HUES64 (cell line): ENCODE measurements at regions not wholly inside any gene's neighbourhood (a gene's known extent, or its start where the extent isn't known, plus 50 kb on each side); places are given as distances from the start of the nearest gene placed in this dataset.
A peak's percentile ranks its signal among the peaks of the same experiment; 100 is the strongest.

Experiments used
- H3K27ac ChIP-seq: 2 replicates; pipeline ENCODE4 v1.7.0; 2013; ENCODE audit warnings: low read depth, low read length, inconsistent platforms
- H3K27me3 ChIP-seq: 2 replicates; pipeline ENCODE4 v1.6.1; 2013; ENCODE audit warnings: mild to moderate bottlenecking, low read length; ENCODE audit not compliant: insufficient read depth
- H3K36me3 ChIP-seq: 2 replicates; pipeline ENCODE4 v1.6.1; 2013; ENCODE audit warnings: mild to moderate bottlenecking, low read length; ENCODE audit not compliant: insufficient read depth
- H3K4me1 ChIP-seq: 2 replicates; pipeline ENCODE4 v1.6.1; 2013; ENCODE audit warnings: mild to moderate bottlenecking, low read length, moderate library complexity; ENCODE audit not compliant: insufficient read depth
- H3K4me3 ChIP-seq: 2 replicates; pipeline ENCODE4 v1.5.1; 2013; ENCODE audit warnings: mild to moderate bottlenecking, low read length, moderate library complexity
- H3K9ac ChIP-seq: 2 replicates; pipeline ENCODE4 v1.6.1; 2013; ENCODE audit warnings: mild to moderate bottlenecking, low read depth, low read length
- H3K9me3 ChIP-seq: 2 replicates; pipeline ENCODE4 v1.6.1; 2013; ENCODE audit warnings: low read depth, low read length; ENCODE audit not compliant: insufficient read depth
- WGBS: fragments of 150-250, 120-280 bp; methylation state at CpG from one replicate; pipeline ENCODE4 v1.1.7; 2013; ENCODE audit warnings: missing lambda C conversion rate; 5-methylcytosine and 5-hydroxymethylcytosine counted together

- Histone ChIP-seq H3K27me3 (no peaks in the 10 kb centered on the region), H3K4me3 (no peak overlapping the region), H3K4me1 (peaks cover 31% of the 10 kb centered on the region), H3K36me3 (no peaks in the 10 kb centered on the region), H3K27ac (no peak overlapping the region; the same call in 1 of the 2 replicates), H3K9me3 (no peaks in the 10 kb centered on the region), H3K9ac (no peak overlapping the region)
- 67% methylated on average over 1 of the region's 1 CpG for WGBS
Observed at GRCh38 chr15:62913246-62913645, 129.3 kb upstream of the TPM1 start.

- Histone ChIP-seq H3K36me3 (no peaks in the 10 kb centered on the region), H3K9me3 (no peaks in the 10 kb centered on the region), H3K27ac (peak overlapping the region; percentile 59), H3K27me3 (no peaks in the 10 kb centered on the region), H3K9ac (no peak overlapping the region), H3K4me3 (peak overlapping the region; percentile 6; the same call in 1 of the 2 replicates), H3K4me1 (peaks cover 31% of the 10 kb centered on the region)
- 83% methylated on average over 7 of the region's 7 CpGs for WGBS
Observed at GRCh38 chr15:62914461-62915079, 128.0 kb upstream of the TPM1 start.

GRCh38 chr15:62920682-62921502 lies 121.7 kb upstream of the TPM1 start:
- 0 out of 2 replicates have a peak, but pooled peaks cover under 1% of the 10 kb centered on the region for H3K4me1 ChIP-seq
- 87% methylated on average over 3 of the region's 3 CpGs for WGBS
- no peak overlapping the region for H3K27ac ChIP-seq
- no peak overlapping the region for H3K9ac ChIP-seq
- no peak overlapping the region for H3K4me3 ChIP-seq
- no peaks in the 10 kb centered on the region for H3K27me3 ChIP-seq
- no peaks in the 10 kb centered on the region for H3K9me3 ChIP-seq
- no peaks in the 10 kb centered on the region for H3K36me3 ChIP-seq

GRCh38 chr15:62922514-62922913 lies 120.0 kb upstream of the TPM1 start:
- Histone ChIP-seq H3K4me1 (no peaks in the 10 kb centered on the region), H3K27me3 (no peaks in the 10 kb centered on the region), H3K36me3 (no peaks in the 10 kb centered on the region), H3K4me3 (no peak overlapping the region), H3K9ac (no peak overlapping the region), H3K9me3 (no peaks in the 10 kb centered on the region), H3K27ac (no peak overlapping the region)
- WGBS: 94% methylated on average over 2 of the region's 3 CpGs

- Histone ChIP-seq H3K36me3 (no peaks in the 10 kb centered on the region), H3K9me3 (no peaks in the 10 kb centered on the region), H3K27ac (no peak overlapping the region), H3K4me3 (no peak overlapping the region), H3K4me1 (no peaks in the 10 kb centered on the region; the same call in 1 of the 2 replicates), H3K27me3 (no peaks in the 10 kb centered on the region), H3K9ac (no peak overlapping the region)
- WGBS: 90% methylated on average over 8 of the region's 8 CpGs
Observed at GRCh38 chr15:62925875-62926274, 116.7 kb upstream of the TPM1 start.

- no peak overlapping the region for H3K27ac ChIP-seq
- H3K36me3 ChIP-seq: no peaks in the 10 kb centered on the region
- H3K9me3 ChIP-seq: no peaks in the 10 kb centered on the region
- no peaks in the 10 kb centered on the region for H3K27me3 ChIP-seq
- no peak overlapping the region for H3K9ac ChIP-seq
- no peaks in the 10 kb centered on the region; the same call in 1 of the 2 replicates for H3K4me1 ChIP-seq
- H3K4me3 ChIP-seq: no peak overlapping the region
Observed at GRCh38 chr15:62927196-62927595, 115.4 kb upstream of the TPM1 start.

- Histone ChIP-seq H3K27me3 (no peaks in the 10 kb centered on the region), H3K4me1 (no peaks in the 10 kb centered on the region; the same call in 1 of the 2 replicates), H3K9me3 (no peaks in the 10 kb centered on the region), H3K36me3 (no peaks in the 10 kb centered on the region), H3K27ac (no peak overlapping the region), H3K9ac (no peak overlapping the region), H3K4me3 (no peak overlapping the region)
- WGBS: 94% methylated on average over 5 of the region's 5 CpGs
Observed at GRCh38 chr15:62927836-62928235, 114.7 kb upstream of the TPM1 start.

GRCh38 chr15:62928242-62928999 lies 114.1 kb upstream of the TPM1 start:
- H3K27ac ChIP-seq: no peak overlapping the region
- no peak overlapping the region for H3K9ac ChIP-seq
- H3K27me3 ChIP-seq: no peaks in the 10 kb centered on the region
- H3K9me3 ChIP-seq: no peaks in the 10 kb centered on the region
- no peaks in the 10 kb centered on the region; the same call in 1 of the 2 replicates for H3K4me1 ChIP-seq
- no peaks in the 10 kb centered on the region for H3K36me3 ChIP-seq
- H3K4me3 ChIP-seq: no peak overlapping the region
- 92% methylated on average over 12 of the region's 12 CpGs for WGBS

- no peaks in the 10 kb centered on the region; the same call in 1 of the 2 replicates for H3K4me1 ChIP-seq
- H3K27me3 ChIP-seq: no peaks in the 10 kb centered on the region
- H3K27ac ChIP-seq: no peak overlapping the region
- no peak overlapping the region for H3K4me3 ChIP-seq
- H3K36me3 ChIP-seq: no peaks in the 10 kb centered on the region
- H3K9ac ChIP-seq: no peak overlapping the region
- H3K9me3 ChIP-seq: no peaks in the 10 kb centered on the region
Observed at GRCh38 chr15:62929000-62929357, 113.6 kb upstream of the TPM1 start.

GRCh38 chr15:62931650-62932049 lies 110.9 kb upstream of the TPM1 start:
- no peak overlapping the region for H3K4me3 ChIP-seq
- no peak overlapping the region for H3K9ac ChIP-seq
- H3K9me3 ChIP-seq: no peaks in the 10 kb centered on the region
- H3K4me1 ChIP-seq: no peaks in the 10 kb centered on the region; the same call in none of the 2 replicates
- no peaks in the 10 kb centered on the region for H3K36me3 ChIP-seq
- no peak overlapping the region for H3K27ac ChIP-seq
- 89% methylated on average over 1 of the region's 1 CpG for WGBS
- no peaks in the 10 kb centered on the region for H3K27me3 ChIP-seq

- no CpG with 5 or more reads among the region's 1 CpG for WGBS
- Histone ChIP-seq H3K4me3 (no peak overlapping the region), H3K27me3 (no peaks in the 10 kb centered on the region), H3K9ac (no peak overlapping the region), H3K9me3 (no peaks in the 10 kb centered on the region), H3K27ac (no peak overlapping the region), H3K4me1 (no peaks in the 10 kb centered on the region; the same call in none of the 2 replicates), H3K36me3 (no peaks in the 10 kb centered on the region)
Observed at GRCh38 chr15:62932436-62932835, 110.1 kb upstream of the TPM1 start.
